H9 (cell line): ENCODE measurements at regions not wholly inside any gene's neighbourhood (a gene's known extent, or its start where the extent isn't known, plus 50 kb on each side); places are given as distances from the start of the nearest gene placed in this dataset.

ENCODE experiments used
- DNase-seq: peaks from one replicate; pipeline ENCODE4 v3.0.0-alpha.2; 2017
- H2AFZ ChIP-seq: one replicate; pipeline ENCODE4 v1.6.1; 2013; ENCODE audit warnings: mild to moderate bottlenecking, low read length, control low read depth, moderate library complexity
- H2AK5ac ChIP-seq: 2 replicates; pipeline ENCODE4 v1.6.1; 2013; ENCODE audit warnings: low read length, control low read depth, mixed read lengths; ENCODE audit not compliant: insufficient read length
- H2BK120ac ChIP-seq: one replicate; pipeline ENCODE4 v1.6.1; 2013; ENCODE audit warnings: low read depth, mild to moderate bottlenecking, low read length, control low read depth, inconsistent platforms; ENCODE audit not compliant: poor library complexity, severe bottlenecking
- H2BK12ac ChIP-seq: 2 replicates; pipeline ENCODE4 v1.6.1; 2013; ENCODE audit warnings: low read length, control low read depth, mixed read lengths, low read depth; ENCODE audit not compliant: insufficient read length
- H2BK15ac ChIP-seq: 2 replicates; pipeline ENCODE4 v1.6.1; 2013; ENCODE audit warnings: low read depth, low read length, control low read depth
- H2BK20ac ChIP-seq: one replicate; pipeline ENCODE4 v1.6.1; 2013; ENCODE audit warnings: low read depth, mild to moderate bottlenecking, low read length, control low read depth, inconsistent platforms; ENCODE audit not compliant: poor library complexity, severe bottlenecking
- H2BK5ac ChIP-seq: 2 replicates; pipeline ENCODE4 v1.6.1; 2013; ENCODE audit warnings: low read length, control low read depth, mixed read lengths; ENCODE audit not compliant: insufficient read length
- H3K14ac ChIP-seq: 2 replicates; pipeline ENCODE4 v1.6.1; 2013; ENCODE audit warnings: low read length, control low read depth; ENCODE audit not compliant: insufficient read depth
- H3K18ac ChIP-seq: 2 replicates; pipeline ENCODE4 v1.6.1; 2013; ENCODE audit warnings: low read depth, mild to moderate bottlenecking, mixed read lengths, low read length, control low read depth; ENCODE audit not compliant: insufficient read length
- H3K23ac ChIP-seq: 2 replicates; pipeline ENCODE4 v1.6.1; 2013; ENCODE audit warnings: low read length, control low read depth, mixed read lengths, low read depth; ENCODE audit not compliant: insufficient read length
- H3K23me2 ChIP-seq: 2 replicates; pipeline ENCODE4 v1.6.1; 2013; ENCODE audit warnings: low read depth, mild to moderate bottlenecking, mixed read lengths, low read length, control low read depth; ENCODE audit not compliant: insufficient read length, poor library complexity, severe bottlenecking
- H3K27ac ChIP-seq: 2 replicates; pipeline ENCODE4 v1.5.1; 2013; ENCODE audit warnings: low read length, control low read depth, mixed read lengths, low read depth; ENCODE audit not compliant: insufficient read length
- H3K27me3 ChIP-seq: 2 replicates; pipeline ENCODE4 v1.6.1; 2013; ENCODE audit warnings: low read length, control low read depth, inconsistent platforms; ENCODE audit not compliant: insufficient read depth
- H3K4ac ChIP-seq: 2 replicates; pipeline ENCODE4 v1.6.1; 2013; ENCODE audit warnings: low read depth, mild to moderate bottlenecking, control low read depth, inconsistent platforms, low read length, moderate library complexity
- H3K4me1 ChIP-seq: 2 replicates; pipeline ENCODE4 v1.6.1; 2013; ENCODE audit warnings: low read length, control low read depth, inconsistent platforms; ENCODE audit not compliant: insufficient read depth
- H3K4me2 ChIP-seq: 2 replicates; pipeline ENCODE4 v1.6.1; 2013; ENCODE audit warnings: low read length, control low read depth, mixed read lengths; ENCODE audit not compliant: insufficient read length, insufficient read depth
- H3K56ac ChIP-seq: 2 replicates; pipeline ENCODE4 v1.6.1; 2013; ENCODE audit warnings: low read depth, mild to moderate bottlenecking, mixed read lengths, low read length, control low read depth; ENCODE audit not compliant: insufficient read length
- H3K79me1 ChIP-seq: 2 replicates; pipeline ENCODE4 v1.6.1; 2013; ENCODE audit warnings: low read depth, mild to moderate bottlenecking, moderate library complexity, low read length, control low read depth, inconsistent platforms; ENCODE audit not compliant: insufficient read depth, poor library complexity, severe bottlenecking
- H3K79me2 ChIP-seq: 2 replicates; pipeline ENCODE4 v1.6.1; 2013; ENCODE audit warnings: low read length, control low read depth, inconsistent platforms; ENCODE audit not compliant: insufficient read depth
- H3K9ac ChIP-seq: 2 replicates; pipeline ENCODE4 v1.6.1; 2013; ENCODE audit warnings: low read length, control low read depth, mixed read lengths; ENCODE audit not compliant: insufficient read length; ENCODE audit errors: extremely low read depth
- H3K9me3 ChIP-seq: one replicate; pipeline ENCODE4 v1.6.1; 2013; ENCODE audit warnings: low read depth, low read length, inconsistent platforms; ENCODE audit not compliant: control insufficient read depth
- H3T11ph ChIP-seq: one replicate; pipeline ENCODE4 v1.6.1; 2013; ENCODE audit warnings: mild to moderate bottlenecking, low read length, control low read depth, inconsistent platforms
- H4K20me1 ChIP-seq: one replicate; pipeline ENCODE4 v1.6.1; 2013; ENCODE audit not compliant: control insufficient read depth, insufficient read length, insufficient read depth
- H4K5ac ChIP-seq: 2 replicates; pipeline ENCODE4 v1.6.1; 2013; ENCODE audit warnings: low read depth, mild to moderate bottlenecking, mixed read lengths, low read length, control low read depth; ENCODE audit not compliant: insufficient read length
- H4K8ac ChIP-seq: replicated peaks from 2 replicates; pipeline ENCODE4 v1.6.1; 2013; ENCODE audit warnings: low read length, control low read depth, mixed read lengths, low read depth; ENCODE audit not compliant: insufficient read length
- H4K91ac ChIP-seq: 2 replicates; pipeline ENCODE4 v1.6.1; 2013; ENCODE audit warnings: low read depth, mild to moderate bottlenecking, moderate library complexity, mixed read lengths, low read length, control low read depth; ENCODE audit not compliant: insufficient read length
- H3K27ac Mint-ChIP-seq, 3 experiments: 2 replicates in 2 of 3; 3 replicates in 1 of 3; pipeline ENCODE4 v1.8.0; 2020 to 2021; ENCODE audit warnings: mixed read lengths in 3 of 3, mild to moderate bottlenecking in 1 of 3, moderate library complexity in 1 of 3
- H3K27me3 Mint-ChIP-seq: 2 replicates; pipeline ENCODE4 v1.8.0; 2021; ENCODE audit warnings: low read depth, mild to moderate bottlenecking, moderate library complexity, mixed read lengths
- H3K36me3 Mint-ChIP-seq, 3 experiments: 2 replicates in 2 of 3; 3 replicates in 1 of 3; pipeline ENCODE4 v1.8.0; 2020 to 2021; ENCODE audit warnings: low read depth in 3 of 3, mixed read lengths in 3 of 3; ENCODE audit not compliant: insufficient read depth in 1 of 3
- H3K4me1 Mint-ChIP-seq, 2 experiments: 2 replicates each; pipeline ENCODE4 v1.8.0; 2020; ENCODE audit warnings: mixed read lengths in 2 of 2
- H3K4me3 Mint-ChIP-seq, 2 experiments: 2 replicates in 1 of 2; 3 replicates in 1 of 2; pipeline ENCODE4 v1.8.0; 2020 to 2021; ENCODE audit warnings: mild to moderate bottlenecking in 2 of 2, mixed read lengths in 2 of 2, moderate library complexity in 1 of 2
- H3K9me3 Mint-ChIP-seq, 2 experiments: 2 replicates in 1 of 2; 3 replicates in 1 of 2; pipeline ENCODE4 v1.8.0; 2020; ENCODE audit warnings: mild to moderate bottlenecking in 2 of 2, mixed read lengths in 2 of 2, moderate library complexity in 1 of 2
- WGBS: extraction: QIAGEN DNeasy Blood & Tissue Kit; methylation state at CpG from one replicate; pipeline ENCODE4 v1.1.7; 2013; ENCODE audit warnings: missing lambda C conversion rate, low lambda C conversion rate, mixed read lengths; ENCODE audit not compliant: insufficient read length; ENCODE audit errors: extremely low coverage; 5-methylcytosine and 5-hydroxymethylcytosine counted together
- TF ChIP-seq, protein P1 (sequence below): fragments of 200-600 bp; sonication (generic); conservative IDR thresholded peaks from 3 replicates; pipeline ENCODE4 v1.8.0; 2021; ENCODE audit warnings: antibody characterized with exemption, mild to moderate bottlenecking

DNA sequence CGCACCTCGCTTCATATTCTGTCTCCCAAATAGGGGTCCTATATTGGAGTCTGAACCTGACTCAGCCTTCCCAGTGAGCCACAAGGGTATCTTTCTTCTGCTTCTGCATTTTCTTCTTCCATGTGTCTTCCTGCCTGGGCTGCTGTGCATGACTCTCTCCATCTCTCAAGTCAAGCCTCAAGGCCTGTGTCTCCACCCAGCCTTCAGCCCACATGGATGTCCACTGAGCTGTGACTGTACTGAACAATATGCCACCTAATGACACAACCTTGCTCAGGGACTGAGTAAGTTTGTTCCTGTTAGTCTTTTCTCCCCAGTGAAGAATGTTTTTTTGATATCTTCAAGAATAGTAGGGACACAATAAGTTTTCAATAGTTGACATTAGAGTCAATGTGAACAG, 162.7 kb upstream of the TBX20 start:
- H2BK12ac ChIP-seq, result no peak overlapping the region
- no peaks in the 10 kb centered on the region for H3K4me1 ChIP-seq
- H2BK15ac ChIP-seq, result no peak overlapping the region
- no peak for DNase-seq
- Mint-ChIP-seq H3K36me3 (no peaks in the 10 kb centered on the region), H3K4me1 (peaks cover 0 to 5% of the 10 kb centered on the region in 2 experiments; a peak in 1 of 4 replicates), H3K27me3 (peaks cover 76% of the 10 kb centered on the region), H3K9me3 (no peaks in the 10 kb centered on the region), H3K4me3 (no peak overlapping the region), H3K27ac (no peak overlapping the region)
- H4K20me1 ChIP-seq, result no peaks in the 10 kb centered on the region
- TF ChIP-seq, protein P1, sequence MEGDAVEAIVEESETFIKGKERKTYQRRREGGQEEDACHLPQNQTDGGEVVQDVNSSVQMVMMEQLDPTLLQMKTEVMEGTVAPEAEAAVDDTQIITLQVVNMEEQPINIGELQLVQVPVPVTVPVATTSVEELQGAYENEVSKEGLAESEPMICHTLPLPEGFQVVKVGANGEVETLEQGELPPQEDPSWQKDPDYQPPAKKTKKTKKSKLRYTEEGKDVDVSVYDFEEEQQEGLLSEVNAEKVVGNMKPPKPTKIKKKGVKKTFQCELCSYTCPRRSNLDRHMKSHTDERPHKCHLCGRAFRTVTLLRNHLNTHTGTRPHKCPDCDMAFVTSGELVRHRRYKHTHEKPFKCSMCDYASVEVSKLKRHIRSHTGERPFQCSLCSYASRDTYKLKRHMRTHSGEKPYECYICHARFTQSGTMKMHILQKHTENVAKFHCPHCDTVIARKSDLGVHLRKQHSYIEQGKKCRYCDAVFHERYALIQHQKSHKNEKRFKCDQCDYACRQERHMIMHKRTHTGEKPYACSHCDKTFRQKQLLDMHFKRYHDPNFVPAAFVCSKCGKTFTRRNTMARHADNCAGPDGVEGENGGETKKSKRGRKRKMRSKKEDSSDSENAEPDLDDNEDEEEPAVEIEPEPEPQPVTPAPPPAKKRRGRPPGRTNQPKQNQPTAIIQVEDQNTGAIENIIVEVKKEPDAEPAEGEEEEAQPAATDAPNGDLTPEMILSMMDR, result no peak
- H4K5ac ChIP-seq, result no peak overlapping the region
- H4K8ac ChIP-seq, result no peak overlapping the region
- H2BK120ac ChIP-seq, result no peak overlapping the region
- H3K9me3 ChIP-seq, result no peaks in the 10 kb centered on the region
- no peak overlapping the region for H3K4me2 ChIP-seq
- H2BK5ac ChIP-seq, result no peak overlapping the region
- H3K27ac ChIP-seq, result no peak overlapping the region
- H3K9ac ChIP-seq, result no peak overlapping the region
- H3K23me2 ChIP-seq, result no peaks in the 10 kb centered on the region
- no peaks in the 10 kb centered on the region for H3K79me1 ChIP-seq
- no peak overlapping the region for H2AK5ac ChIP-seq
- no peak overlapping the region for H3T11ph ChIP-seq
- no CpG with 5 or more reads among the region's 2 CpGs for WGBS
- H2AFZ ChIP-seq, result no peak overlapping the region
- no peak overlapping the region for H3K14ac ChIP-seq
- no peaks in the 10 kb centered on the region for H3K27me3 ChIP-seq
- no peak overlapping the region for H3K18ac ChIP-seq
- H2BK20ac ChIP-seq, result no peak overlapping the region
- no peak overlapping the region for H3K23ac ChIP-seq
- no peak overlapping the region for H3K56ac ChIP-seq
- no peak overlapping the region for H3K4ac ChIP-seq
- H3K79me2 ChIP-seq, result no peaks in the 10 kb centered on the region
- no peak overlapping the region for H4K91ac ChIP-seq
